ENCODE measurements at regions not wholly inside any gene's neighbourhood (a gene's known extent, or its start where the extent isn't known, plus 50 kb on each side); places are given as distances from the start of the nearest gene placed in this dataset.

- Mint-ChIP-seq H3K27me3 (no peaks in the 10 kb centered on the region), H3K9me3 (peaks cover 4% of the 10 kb centered on the region), H3K4me3 (no peak overlapping the region), H3K4me1 (no peaks in the 10 kb centered on the region), H3K27ac (no peak overlapping the region), H3K36me3 (no peaks in the 10 kb centered on the region)
- CTCF ChIA-PET, result no interaction called here
- no peak for DNase-seq
Observed at GRCh38 chr4:189815404-189816192, 125.1 kb upstream of the FRG1 start.

- Mint-ChIP-seq H3K4me1 (no peaks in the 10 kb centered on the region), H3K27me3 (no peaks in the 10 kb centered on the region), H3K9me3 (no peaks in the 10 kb centered on the region), H3K36me3 (no peaks in the 10 kb centered on the region), H3K4me3 (no peak overlapping the region), H3K27ac (no peak overlapping the region)
- DNase-seq, result no peak
- CTCF ChIA-PET, result no interaction called here
Observed at GRCh38 chr4:189822326-189822725, 118.3 kb upstream of the FRG1 start.

GRCh38 chr4:189823591-189823990, 117.1 kb upstream of the FRG1 start:
- Mint-ChIP-seq H3K27me3 (no peaks in the 10 kb centered on the region), H3K9me3 (no peaks in the 10 kb centered on the region), H3K36me3 (no peaks in the 10 kb centered on the region), H3K4me1 (no peaks in the 10 kb centered on the region), H3K27ac (no peak overlapping the region), H3K4me3 (no peak overlapping the region)
- CTCF ChIA-PET, result no interaction called here
- no peak for DNase-seq

GRCh38 chr4:189825466-189825865, 115.2 kb upstream of the FRG1 start:
- CTCF ChIA-PET, result no interaction called here
- no peaks in the 10 kb centered on the region for H3K27me3 Mint-ChIP-seq
- no peaks in the 10 kb centered on the region for H3K4me1 Mint-ChIP-seq
- H3K4me3 Mint-ChIP-seq, result no peak overlapping the region
- H3K36me3 Mint-ChIP-seq, result no peaks in the 10 kb centered on the region
- no peaks in the 10 kb centered on the region for H3K9me3 Mint-ChIP-seq
- no peak for DNase-seq
- no peak overlapping the region for H3K27ac Mint-ChIP-seq

- Mint-ChIP-seq H3K9me3 (no peaks in the 10 kb centered on the region), H3K36me3 (no peaks in the 10 kb centered on the region), H3K4me3 (no peak overlapping the region), H3K4me1 (no peaks in the 10 kb centered on the region), H3K27me3 (no peaks in the 10 kb centered on the region), H3K27ac (no peak overlapping the region)
- CTCF ChIA-PET, result no interaction called here
- no peak for DNase-seq
Observed at GRCh38 chr4:189826657-189827056, 114.0 kb upstream of the FRG1 start.

- CTCF ChIA-PET, result no interaction called here
- H3K27me3 Mint-ChIP-seq, result no peaks in the 10 kb centered on the region
- no peaks in the 10 kb centered on the region for H3K36me3 Mint-ChIP-seq
Observed at GRCh38 chr4:189828081-189828697, 112.5 kb upstream of the FRG1 start.

GRCh38 chr4:189832528-189832927, 108.1 kb upstream of the FRG1 start:
- no peaks in the 10 kb centered on the region for H3K4me1 Mint-ChIP-seq
- H3K9me3 Mint-ChIP-seq, result no peaks in the 10 kb centered on the region
- H3K36me3 Mint-ChIP-seq, result no peaks in the 10 kb centered on the region
- H3K27me3 Mint-ChIP-seq, result no peaks in the 10 kb centered on the region
- CTCF ChIA-PET, result no interaction called here
- no peak overlapping the region for H3K4me3 Mint-ChIP-seq
- DNase-seq, result no peak
- no peak overlapping the region for H3K27ac Mint-ChIP-seq

More at GRCh38 chr4:189828081-189828697, 112.5 kb upstream of the FRG1 start:
- Mint-ChIP-seq H3K9me3 (no peaks in the 10 kb centered on the region), H3K4me3 (no peak overlapping the region), H3K27ac (no peak overlapping the region), H3K4me1 (no peaks in the 10 kb centered on the region)
- no peak for DNase-seq

GRCh38 chr4:189834616-189835015, 106.1 kb upstream of the FRG1 start:
- no peaks in the 10 kb centered on the region for H3K9me3 Mint-ChIP-seq
- H3K27me3 Mint-ChIP-seq, result no peaks in the 10 kb centered on the region
- H3K4me1 Mint-ChIP-seq, result no peaks in the 10 kb centered on the region
- H3K4me3 Mint-ChIP-seq, result no peak overlapping the region
- CTCF ChIA-PET, result no interaction called here
- H3K27ac Mint-ChIP-seq, result no peak overlapping the region
- H3K36me3 Mint-ChIP-seq, result no peaks in the 10 kb centered on the region
- no peak for DNase-seq

GRCh38 chr4:189835505-189835904, 105.2 kb upstream of the FRG1 start:
- no peak for DNase-seq
- no peaks in the 10 kb centered on the region for H3K36me3 Mint-ChIP-seq
- CTCF ChIA-PET, result no interaction called here
- no peak overlapping the region for H3K27ac Mint-ChIP-seq
- H3K4me3 Mint-ChIP-seq, result no peak overlapping the region
- H3K9me3 Mint-ChIP-seq, result no peaks in the 10 kb centered on the region
- no peaks in the 10 kb centered on the region for H3K4me1 Mint-ChIP-seq
- no peaks in the 10 kb centered on the region for H3K27me3 Mint-ChIP-seq

GRCh38 chr4:189837471-189837870, 103.2 kb upstream of the FRG1 start:
- Mint-ChIP-seq H3K36me3 (no peaks in the 10 kb centered on the region), H3K27ac (no peak overlapping the region), H3K4me1 (no peaks in the 10 kb centered on the region), H3K27me3 (no peaks in the 10 kb centered on the region), H3K4me3 (no peak overlapping the region), H3K9me3 (no peaks in the 10 kb centered on the region)
- no peak for DNase-seq
- CTCF ChIA-PET, result no interaction called here

GRCh38 chr4:189838821-189839497, 101.7 kb upstream of the FRG1 start:
- CTCF ChIA-PET, result no interaction called here
- no peak overlapping the region for H3K27ac Mint-ChIP-seq
- no peaks in the 10 kb centered on the region for H3K27me3 Mint-ChIP-seq
- no peak overlapping the region for H3K4me3 Mint-ChIP-seq
- no peaks in the 10 kb centered on the region for H3K36me3 Mint-ChIP-seq
- no peaks in the 10 kb centered on the region for H3K4me1 Mint-ChIP-seq
- H3K9me3 Mint-ChIP-seq, result no peaks in the 10 kb centered on the region
- DNase-seq, result no peak

GRCh38 chr4:189840356-189840755, 100.3 kb upstream of the FRG1 start:
- H3K4me1 Mint-ChIP-seq, result no peaks in the 10 kb centered on the region
- H3K27me3 Mint-ChIP-seq, result no peaks in the 10 kb centered on the region
- CTCF ChIA-PET, result no interaction called here
- H3K27ac Mint-ChIP-seq, result no peak overlapping the region
- no peak overlapping the region for H3K4me3 Mint-ChIP-seq
- no peaks in the 10 kb centered on the region for H3K9me3 Mint-ChIP-seq
- no peaks in the 10 kb centered on the region for H3K36me3 Mint-ChIP-seq
- DNase-seq, result no peak

GRCh38 chr4:189843413-189844009, 97.2 kb upstream of the FRG1 start:
- no peak for DNase-seq
- CTCF ChIA-PET, result no interaction called here
- Mint-ChIP-seq H3K27ac (no peak overlapping the region), H3K4me1 (no peaks in the 10 kb centered on the region), H3K9me3 (no peaks in the 10 kb centered on the region), H3K36me3 (no peaks in the 10 kb centered on the region), H3K4me3 (no peak overlapping the region), H3K27me3 (no peaks in the 10 kb centered on the region)

GRCh38 chr4:189845145-189845846, 95.4 kb upstream of the FRG1 start:
- Mint-ChIP-seq H3K4me1 (no peaks in the 10 kb centered on the region), H3K27me3 (no peaks in the 10 kb centered on the region), H3K4me3 (no peak overlapping the region), H3K9me3 (no peaks in the 10 kb centered on the region), H3K27ac (no peak overlapping the region), H3K36me3 (no peaks in the 10 kb centered on the region)
- CTCF ChIA-PET, result no interaction called here
- no peak for DNase-seq
